ENCODE measurements at regions not wholly inside any gene's neighbourhood (a gene's known extent, or its start where the extent isn't known, plus 50 kb on each side); places are given as distances from the start of the nearest gene placed in this dataset.

DNA sequence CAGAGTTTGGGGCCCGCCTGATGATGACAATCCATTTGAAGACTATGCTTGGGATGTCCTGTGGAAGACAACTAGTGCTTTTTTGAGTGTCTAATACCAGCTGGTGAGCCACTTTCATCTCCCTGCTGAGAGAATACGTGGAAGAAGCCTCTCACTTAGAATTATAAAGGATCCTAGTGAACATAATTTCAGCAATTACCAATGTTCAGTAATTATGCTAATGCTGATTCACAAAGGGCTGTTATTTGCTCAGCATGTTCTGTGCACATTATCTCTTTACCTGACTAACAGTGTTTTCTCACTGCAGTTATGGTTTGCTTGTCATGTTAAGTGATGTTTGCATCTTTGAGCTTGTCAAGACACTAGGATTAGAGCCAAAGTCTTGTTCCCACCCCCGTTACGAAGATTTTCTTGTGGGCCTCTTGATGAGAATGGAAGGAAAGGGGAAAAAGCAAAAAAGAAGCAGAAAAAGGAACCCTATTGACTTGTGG, 282.1 kb upstream of the CHD6 start:
- Histone ChIP-seq H3K36me3 (no peaks in the 10 kb centered on the region), H3K27ac (no peak overlapping the region), H3K9me3 (no peaks in the 10 kb centered on the region), H3K4me3 (no peak overlapping the region), H3K27me3 (no peaks in the 10 kb centered on the region), H3K4me1 (no peaks in the 10 kb centered on the region)
- TF ChIP-seq CTCF (IDR thresholded peaks at IDR 0.05), result no peak
- no peak for TF ChIP-seq POLR2A (IDR thresholded peaks at IDR 0.05)
- TF ChIP-seq EP300 (IDR thresholded peaks at IDR 0.05), result no peak
- DNase-seq (ENCODE audit: low spot score in 2 of 2), result no peak
- 75 to 79% methylated on average over 4 of the region's 4 CpGs for WGBS, 2 donors

- H3K4me1 ChIP-seq, result no peaks in the 10 kb centered on the region
Observed at GRCh38 chr20:41897708-41898107, 279.5 kb upstream of the CHD6 start.

DNA sequence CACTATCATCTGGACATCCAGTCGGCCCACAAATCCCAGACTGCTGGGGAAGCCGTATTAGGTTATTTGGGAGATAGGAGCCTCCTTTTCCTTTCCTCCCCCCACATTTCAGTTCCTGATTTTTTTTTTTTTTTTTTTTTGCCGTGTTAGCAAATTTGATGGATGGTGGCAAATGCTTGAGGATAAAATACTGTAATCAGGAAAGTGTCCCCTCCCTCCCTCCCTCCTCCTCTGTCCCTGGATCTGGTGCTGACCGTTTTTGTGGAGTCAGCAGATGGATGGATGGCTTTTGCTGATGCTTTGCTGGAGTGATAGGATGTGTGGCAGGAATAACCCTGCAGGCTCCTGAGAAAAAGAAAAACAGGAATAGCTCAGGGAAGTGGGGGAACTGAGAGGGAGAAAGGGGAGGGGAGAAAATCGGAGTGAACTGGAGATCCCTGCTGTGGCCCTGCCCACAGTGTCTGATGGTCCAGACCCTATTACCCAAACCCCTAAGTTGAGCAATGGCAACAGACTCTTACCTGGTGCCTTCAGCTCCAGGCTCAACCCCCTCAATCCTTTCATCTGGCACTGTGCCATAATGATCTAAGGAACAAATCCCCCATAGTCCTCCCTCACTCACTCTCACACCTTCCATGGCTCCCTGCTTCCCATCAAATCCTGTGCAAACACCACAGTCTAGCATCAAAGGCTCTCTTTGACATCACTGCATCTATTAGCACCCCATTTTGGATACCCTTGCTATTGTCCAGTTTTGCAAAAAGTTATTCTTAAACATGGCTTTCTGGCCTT, 277.3 kb upstream of the CHD6 start:
- Histone ChIP-seq H3K27ac (no peak overlapping the region), H3K4me3 (no peak overlapping the region), H3K36me3 (no peaks in the 10 kb centered on the region), H3K9me3 (no peaks in the 10 kb centered on the region), H3K27me3 (no peaks in the 10 kb centered on the region), H3K4me1 (no peaks in the 10 kb centered on the region)
- DNase-seq (ENCODE audit: low spot score in 2 of 2), result no peak
- 39 to 49% methylated on average over 5 of the region's 5 CpGs for WGBS, 2 donors
- TF ChIP-seq POLR2A (IDR thresholded peaks at IDR 0.05) (no peak), EP300 (IDR thresholded peaks at IDR 0.05) (no peak), CTCF (IDR thresholded peaks at IDR 0.05) (no peak)

More at GRCh38 chr20:41897708-41898107, 279.5 kb upstream of the CHD6 start:
- H3K27me3 ChIP-seq, result no peaks in the 10 kb centered on the region
- 78 to 86% methylated on average over 5 of the region's 5 CpGs for whole genome bisulfite sequencing, 2 donors
- H3K9me3 ChIP-seq, result no peaks in the 10 kb centered on the region
- H3K36me3 ChIP-seq, result no peaks in the 10 kb centered on the region
- no peak for DNase-seq (ENCODE audit: low spot score in 2 of 2)
- no peak overlapping the region for H3K4me3 ChIP-seq
- no peak overlapping the region for H3K27ac ChIP-seq
- TF ChIP-seq EP300 (IDR thresholded peaks at IDR 0.05) (no peak), CTCF (IDR thresholded peaks at IDR 0.05) (no peak), POLR2A (IDR thresholded peaks at IDR 0.05) (no peak)

GRCh38 chr20:41894255-41894963, 276.2 kb upstream of the CHD6 start:
- Histone ChIP-seq H3K27me3 (no peaks in the 10 kb centered on the region), H3K36me3 (no peaks in the 10 kb centered on the region), H3K27ac (no peak overlapping the region), H3K4me1 (no peaks in the 10 kb centered on the region), H3K4me3 (no peak overlapping the region), H3K9me3 (no peaks in the 10 kb centered on the region)
- TF ChIP-seq POLR2A (IDR thresholded peaks at IDR 0.05), result no peak
- no peak for TF ChIP-seq EP300 (IDR thresholded peaks at IDR 0.05)
- DNase-seq (ENCODE audit: low spot score in 2 of 2), result no peak
- WGBS, 2 donors, result 83% methylated on average over 10 of the region's 10 CpGs

GRCh38 chr20:41892031-41892430, 273.9 kb upstream of the CHD6 start:
- H3K4me1 ChIP-seq, result no peaks in the 10 kb centered on the region
- DNase-seq (ENCODE audit: low spot score in 2 of 2), result no peak
- no peaks in the 10 kb centered on the region for H3K36me3 ChIP-seq
- no peak overlapping the region for H3K27ac ChIP-seq
- no peaks in the 10 kb centered on the region for H3K9me3 ChIP-seq
- TF ChIP-seq CTCF (IDR thresholded peaks at IDR 0.05) (no peak), EP300 (IDR thresholded peaks at IDR 0.05) (no peak), POLR2A (IDR thresholded peaks at IDR 0.05) (no peak)
- 80 to 87% methylated on average over 5 of the region's 5 CpGs for WGBS, 2 donors
- H3K27me3 ChIP-seq, result no peaks in the 10 kb centered on the region
- H3K4me3 ChIP-seq, result no peak overlapping the region
